Testis (tissue), 2 donors: ENCODE measurements at regions not wholly inside any gene's neighbourhood (a gene's known extent, or its start where the extent isn't known, plus 50 kb on each side); places are given as distances from the start of the nearest gene placed in this dataset.

Source experiments
- POLR2A ChIP-seq: fragments of 450-650 bp; IDR thresholded peaks from one replicate; pipeline ENCODE4 v1.6.1; 2017; ENCODE audit warnings: antibody characterized with exemption, mild to moderate bottlenecking, moderate library complexity
- TF ChIP-seq, protein P1 (sequence below), 3 experiments: fragments of 450-650 bp in 2 of 3; fragments of 200-600 bp in 1 of 3; sonication (generic) in 1 of 3; IDR thresholded peaks; one replicate each; pipeline ENCODE4 v1.5.1; 2016 to 2019; ENCODE audit warnings: antibody characterized with exemption in 3 of 3, mild to moderate bottlenecking in 2 of 3, moderate library complexity in 1 of 3

DNA sequence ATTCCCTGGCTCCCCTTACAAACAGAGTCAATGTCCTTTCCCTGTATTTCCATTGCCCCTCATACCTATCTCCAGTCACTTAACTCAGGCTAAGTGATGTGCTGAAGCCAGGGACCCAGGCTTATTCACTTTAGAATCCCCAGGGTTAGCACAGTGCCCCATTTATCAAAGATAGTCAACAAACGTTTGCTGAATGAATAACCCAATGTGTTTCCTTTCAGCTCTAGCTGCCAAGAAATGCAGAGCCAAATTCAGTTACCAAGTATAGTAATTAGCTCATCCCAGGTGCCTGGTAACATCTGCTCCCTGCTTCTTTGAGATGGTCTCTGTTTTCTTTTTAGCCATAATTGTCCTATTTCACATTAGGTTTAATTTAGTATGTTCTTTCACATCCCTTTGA is 189.5 kb downstream of the PHLDA1 start:
- TF ChIP-seq, protein P1, sequence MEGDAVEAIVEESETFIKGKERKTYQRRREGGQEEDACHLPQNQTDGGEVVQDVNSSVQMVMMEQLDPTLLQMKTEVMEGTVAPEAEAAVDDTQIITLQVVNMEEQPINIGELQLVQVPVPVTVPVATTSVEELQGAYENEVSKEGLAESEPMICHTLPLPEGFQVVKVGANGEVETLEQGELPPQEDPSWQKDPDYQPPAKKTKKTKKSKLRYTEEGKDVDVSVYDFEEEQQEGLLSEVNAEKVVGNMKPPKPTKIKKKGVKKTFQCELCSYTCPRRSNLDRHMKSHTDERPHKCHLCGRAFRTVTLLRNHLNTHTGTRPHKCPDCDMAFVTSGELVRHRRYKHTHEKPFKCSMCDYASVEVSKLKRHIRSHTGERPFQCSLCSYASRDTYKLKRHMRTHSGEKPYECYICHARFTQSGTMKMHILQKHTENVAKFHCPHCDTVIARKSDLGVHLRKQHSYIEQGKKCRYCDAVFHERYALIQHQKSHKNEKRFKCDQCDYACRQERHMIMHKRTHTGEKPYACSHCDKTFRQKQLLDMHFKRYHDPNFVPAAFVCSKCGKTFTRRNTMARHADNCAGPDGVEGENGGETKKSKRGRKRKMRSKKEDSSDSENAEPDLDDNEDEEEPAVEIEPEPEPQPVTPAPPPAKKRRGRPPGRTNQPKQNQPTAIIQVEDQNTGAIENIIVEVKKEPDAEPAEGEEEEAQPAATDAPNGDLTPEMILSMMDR (IDR thresholded peaks at IDR 0.05), result no peak
- TF ChIP-seq POLR2A, result no peak
